KBM-7 (cell line): ENCODE measurements at regions not wholly inside any gene's neighbourhood (a gene's known extent, or its start where the extent isn't known, plus 50 kb on each side); places are given as distances from the start of the nearest gene placed in this dataset.
A peak's percentile ranks its signal among the peaks of the same experiment; 100 is the strongest.

ENCODE experiments used
- DNase-seq: peaks from one replicate; pipeline ENCODE4 v3.0.0-alpha.2; 2015
- in situ Hi-C: fragments of 300-500 bp; cut with MboI; formaldehyde crosslinking; loops from 2 replicates; pipeline ENCODE4 v1.14.3; 2020; ENCODE audit warnings: low sequenced_read_pairs, low pct_unique_long_range_greater_than_20kb, mixed read lengths

GRCh38 chr16:63312346-63312745, 1276.1 kb upstream of the CDH8 start:
- in situ Hi-C loops = no loop called here
- DNase-seq = no peak

- DNase-seq = no peak
- in situ Hi-C loops = no loop called here
These were observed 1275.1 kb upstream of the CDH8 start for GRCh38 chr16:63311313-63311712.

- in situ Hi-C loops = no loop called here
- no peak for DNase-seq
These were observed 1266.6 kb upstream of the CDH8 start for GRCh38 chr16:63302811-63303210.

DNA sequence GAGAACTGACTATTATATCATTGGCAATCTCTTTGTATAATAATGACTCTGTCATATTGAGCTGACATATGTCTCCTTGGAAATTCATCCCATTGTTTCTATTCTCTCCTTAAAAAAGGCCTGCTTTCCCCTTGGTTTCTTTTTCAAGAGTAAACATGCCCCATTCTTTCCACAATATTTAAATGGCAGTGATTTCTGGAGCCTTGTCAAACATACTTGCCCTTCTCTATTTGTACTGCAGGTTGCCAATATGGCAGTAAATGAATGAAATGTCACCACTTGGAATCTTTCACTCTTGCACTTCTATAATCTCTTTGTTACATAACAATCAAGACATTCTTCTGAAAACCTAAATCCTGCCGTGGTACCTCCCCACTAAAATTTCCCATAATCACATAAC, 1265.1 kb upstream of the CDH8 start:
- in situ Hi-C loops = no loop called here
- DNase-seq = no peak

DNA sequence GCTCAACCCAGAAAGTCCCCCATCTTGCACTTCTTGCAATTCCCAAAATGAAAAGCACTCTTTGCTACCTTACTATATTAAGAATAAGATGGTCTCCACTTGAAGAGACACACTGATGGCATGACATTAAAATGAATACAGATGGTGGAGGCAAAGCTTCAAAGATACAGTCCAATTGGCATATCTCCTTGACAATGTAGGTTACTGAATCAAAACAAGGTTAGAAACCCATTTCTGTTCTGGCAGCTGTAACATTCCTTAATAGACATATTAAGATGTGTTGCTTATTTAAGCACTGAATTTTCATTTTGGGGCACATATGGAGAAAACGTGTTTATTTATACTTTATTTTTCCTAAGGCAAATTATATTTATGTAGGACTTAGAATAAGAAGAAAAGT, 1262.8 kb upstream of the CDH8 start:
- DNase-seq = no peak
- in situ Hi-C loops = no loop called here

DNA sequence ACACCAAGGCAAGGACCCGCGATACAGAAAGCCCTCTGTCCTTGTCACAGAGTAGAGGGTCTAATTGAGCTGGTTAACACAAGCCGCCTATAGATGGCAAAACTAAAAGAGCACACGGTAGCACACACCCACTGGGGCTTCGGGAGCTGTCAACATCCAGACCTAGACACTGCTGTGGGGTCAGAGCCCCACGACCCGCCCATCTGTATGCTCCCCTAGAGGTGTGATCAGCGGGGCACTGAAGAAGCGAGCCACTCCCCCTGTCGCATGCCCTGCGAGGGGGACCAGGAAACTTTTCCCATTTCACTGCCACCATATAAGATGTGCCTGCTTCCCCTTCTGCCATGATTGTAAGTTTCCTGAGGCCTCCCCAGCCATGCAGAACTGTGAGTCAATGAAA, 1255.8 kb upstream of the CDH8 start:
- in situ Hi-C loops = no loop called here
- DNase-seq = no peak

DNA sequence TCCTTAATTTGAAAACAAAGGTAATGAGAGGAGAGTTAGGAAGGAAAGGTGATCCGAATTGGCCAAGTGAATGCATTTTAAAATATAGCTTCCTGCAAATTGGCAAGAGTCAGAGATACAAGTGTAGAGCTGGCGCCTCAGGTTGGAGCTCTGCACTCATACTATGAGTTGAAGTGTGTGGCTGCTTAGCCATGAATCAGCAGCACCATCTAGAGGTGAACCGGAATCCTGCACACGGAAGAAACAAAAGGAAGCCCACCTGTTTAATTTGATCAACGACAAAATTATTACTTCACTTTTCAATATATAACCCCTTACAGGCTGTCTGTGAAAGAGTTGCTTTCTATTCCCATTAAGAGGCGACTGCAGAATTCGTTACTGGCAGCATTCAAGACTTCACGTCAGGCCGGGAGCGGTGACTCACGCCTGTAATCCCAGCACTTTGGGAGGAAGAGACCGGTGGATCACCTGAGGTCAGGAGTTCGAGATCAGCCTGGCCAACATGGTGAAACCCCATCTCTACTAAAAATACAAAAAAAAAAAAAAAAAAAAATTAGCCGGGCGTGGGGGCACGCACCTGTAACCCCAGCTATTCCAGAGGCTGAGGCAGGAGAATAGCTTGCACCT, 1253.7 kb upstream of the CDH8 start:
- DNase-seq = peak; percentile 55
- in situ Hi-C loops = no loop called here

DNA sequence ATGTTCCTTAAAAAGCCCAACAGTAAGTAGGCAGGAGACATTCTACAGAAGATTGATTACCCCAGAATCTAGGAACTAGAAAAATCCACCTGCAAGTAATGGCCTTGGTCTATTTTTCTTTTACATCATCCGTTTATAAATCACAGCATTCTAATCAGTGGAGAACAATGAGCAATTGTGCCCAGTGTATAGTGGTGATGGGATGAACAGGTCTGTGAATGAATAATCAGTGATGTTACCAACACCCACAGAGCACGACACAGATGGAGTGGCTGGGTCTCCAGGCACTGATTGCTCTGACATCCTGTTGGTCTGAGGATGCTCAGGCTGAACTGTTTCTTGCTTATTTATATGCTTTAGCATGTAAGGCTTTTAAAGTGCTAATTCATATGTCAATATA, 1251.2 kb upstream of the CDH8 start:
- no peak for DNase-seq
- in situ Hi-C loops = no loop called here

- in situ Hi-C loops = no loop called here
- no peak for DNase-seq
These were observed 1247.5 kb upstream of the CDH8 start for GRCh38 chr16:63283721-63284120.

DNA sequence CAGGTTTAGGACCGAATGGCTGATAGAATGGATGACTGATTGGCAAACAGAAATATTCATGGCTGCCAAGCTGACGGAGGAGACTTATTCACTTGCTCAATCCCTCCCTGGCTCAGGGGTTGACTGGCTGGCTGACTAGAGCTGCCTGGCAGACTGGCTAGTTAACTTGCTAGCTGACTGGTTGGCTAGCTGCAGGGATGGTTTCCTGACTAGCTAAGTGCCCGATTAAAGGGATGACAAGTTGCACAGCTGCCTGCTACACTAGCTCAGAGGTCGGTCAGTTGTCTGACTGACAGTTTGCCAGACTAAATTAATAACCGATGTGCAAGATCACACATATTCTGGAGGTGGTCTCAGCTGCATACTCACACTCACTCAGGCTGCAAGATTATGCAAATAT, 1208.4 kb upstream of the CDH8 start:
- in situ Hi-C loops = no loop called here
- no peak for DNase-seq

GRCh38 chr16:63241497-63242028, 1205.3 kb upstream of the CDH8 start:
- DNase-seq = no peak
- in situ Hi-C loops = no loop called here

- in situ Hi-C loops = no loop called here
- no peak for DNase-seq
These were observed 1202.9 kb upstream of the CDH8 start for GRCh38 chr16:63239065-63239570.

DNA sequence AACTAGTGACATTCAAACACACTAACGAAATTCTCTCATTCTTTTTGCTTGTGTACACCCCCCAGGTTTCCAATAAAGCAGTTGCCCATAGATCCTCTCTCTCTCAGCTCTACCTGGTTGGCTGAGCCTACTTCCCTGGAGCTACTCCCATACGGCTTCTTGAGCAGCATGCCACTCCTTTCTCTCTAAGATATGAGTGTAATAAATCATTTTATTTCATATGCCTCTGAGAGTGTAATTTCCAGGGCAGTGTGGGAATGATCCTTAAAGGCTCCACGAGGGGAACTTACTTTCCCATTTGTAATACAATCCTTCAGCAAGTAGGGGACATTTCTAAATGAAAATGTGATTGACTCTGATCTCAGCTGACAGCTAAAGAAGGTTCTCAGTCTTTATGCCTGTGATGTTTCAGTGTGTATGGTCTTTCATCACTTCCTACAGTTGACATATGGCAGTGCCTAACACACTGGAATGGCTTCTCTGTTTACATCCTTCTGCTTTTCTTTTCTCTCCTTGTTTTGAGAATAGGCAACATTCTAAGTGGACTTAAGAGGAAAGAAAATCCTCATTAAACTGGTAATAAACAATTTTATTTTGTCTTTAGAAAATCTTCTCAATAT, 1194.3 kb upstream of the CDH8 start:
- no peak for DNase-seq
- in situ Hi-C loops = no loop called here

DNA sequence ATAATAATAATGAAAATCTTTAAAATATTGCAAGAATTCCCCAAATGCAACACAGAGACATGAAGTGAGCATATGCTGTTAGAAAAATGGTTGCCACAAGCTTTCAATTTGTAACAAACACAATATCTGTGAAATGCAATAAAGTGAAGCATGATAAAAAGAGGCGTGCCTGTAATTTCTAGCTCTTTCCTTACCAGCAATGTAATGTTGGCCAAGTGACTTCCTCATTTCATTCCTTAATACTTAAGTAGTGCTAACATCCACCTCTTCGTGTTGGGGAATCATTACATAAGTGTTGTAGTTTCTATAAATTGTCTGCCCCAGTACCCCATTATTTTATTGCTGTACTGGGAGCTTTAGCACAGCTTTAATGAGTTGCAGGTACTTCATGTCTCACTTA, 1192.0 kb upstream of the CDH8 start:
- in situ Hi-C loops = no loop called here
- no peak for DNase-seq

DNA sequence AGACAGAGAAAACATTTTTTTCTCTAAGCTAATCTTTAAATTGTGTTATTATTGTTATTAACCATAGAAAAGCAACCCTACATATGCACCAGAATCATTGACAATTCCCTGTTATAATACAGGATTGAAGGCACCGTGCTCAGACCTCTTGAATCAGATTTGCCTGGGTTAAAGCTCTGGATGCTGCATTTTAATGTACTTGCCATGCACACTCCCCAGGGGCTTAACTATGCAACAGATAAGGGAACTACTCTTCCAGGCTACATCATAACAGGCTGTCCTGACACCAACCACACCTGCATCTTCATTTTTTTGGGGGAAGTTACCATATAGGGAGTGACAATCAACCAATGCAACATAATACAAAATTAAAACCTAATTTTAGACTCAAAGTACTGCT, 1187.6 kb upstream of the CDH8 start:
- no peak for DNase-seq
- in situ Hi-C loops = no loop called here

GRCh38 chr16:63216696-63217423, 1180.6 kb upstream of the CDH8 start:
- DNase-seq = no peak
- in situ Hi-C loops = no loop called here

- in situ Hi-C loops = no loop called here
These were observed 1165.6 kb upstream of the CDH8 start for GRCh38 chr16:63201851-63202250.

DNA sequence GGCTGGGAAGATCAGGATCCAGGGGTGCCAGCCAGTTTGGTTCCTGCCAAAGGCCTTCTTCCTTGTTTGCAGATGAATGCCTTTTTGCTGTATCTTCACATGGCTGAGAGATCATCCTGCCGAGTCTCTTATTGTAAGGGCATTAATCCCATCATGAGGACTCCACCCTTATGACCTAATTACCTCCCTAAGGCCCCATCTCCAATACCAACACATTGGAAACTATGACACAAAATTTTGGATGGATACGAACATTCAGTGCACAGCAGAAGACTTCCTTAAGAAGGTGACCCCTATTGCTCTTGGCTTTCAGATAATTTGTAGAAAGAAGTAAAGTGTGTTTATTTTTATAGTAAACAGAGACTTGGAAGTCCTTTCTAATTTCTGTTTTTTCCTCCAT, 1164.7 kb upstream of the CDH8 start:
- in situ Hi-C loops = no loop called here
- no peak for DNase-seq

More at GRCh38 chr16:63201851-63202250, 1165.6 kb upstream of the CDH8 start:
- no peak for DNase-seq

- no peak for DNase-seq
- in situ Hi-C loops = no loop called here
These were observed 1159.1 kb upstream of the CDH8 start for GRCh38 chr16:63195336-63195735.

GRCh38 chr16:63192980-63193379, 1156.7 kb upstream of the CDH8 start:
- no peak for DNase-seq
- in situ Hi-C loops = no loop called here
